HG02884 (cell line): ENCODE measurements at regions not wholly inside any gene's neighbourhood (a gene's known extent, or its start where the extent isn't known, plus 50 kb on each side); places are given as distances from the start of the nearest gene placed in this dataset.
"Not testable (repeated sequence)": the region's sequence is repeated elsewhere in the genome, so short reads cannot be mapped to it uniquely, and the experiment has no call there.

Experiments
- ATAC-seq: cut with Tn5 transposase; IDR thresholded peaks from one replicate; pipeline ENCODE4 v1.9.1; 2021; ENCODE audit warnings: mild to moderate bottlenecking, moderate library complexity; ENCODE audit not compliant: unreplicated experiment

DNA sequence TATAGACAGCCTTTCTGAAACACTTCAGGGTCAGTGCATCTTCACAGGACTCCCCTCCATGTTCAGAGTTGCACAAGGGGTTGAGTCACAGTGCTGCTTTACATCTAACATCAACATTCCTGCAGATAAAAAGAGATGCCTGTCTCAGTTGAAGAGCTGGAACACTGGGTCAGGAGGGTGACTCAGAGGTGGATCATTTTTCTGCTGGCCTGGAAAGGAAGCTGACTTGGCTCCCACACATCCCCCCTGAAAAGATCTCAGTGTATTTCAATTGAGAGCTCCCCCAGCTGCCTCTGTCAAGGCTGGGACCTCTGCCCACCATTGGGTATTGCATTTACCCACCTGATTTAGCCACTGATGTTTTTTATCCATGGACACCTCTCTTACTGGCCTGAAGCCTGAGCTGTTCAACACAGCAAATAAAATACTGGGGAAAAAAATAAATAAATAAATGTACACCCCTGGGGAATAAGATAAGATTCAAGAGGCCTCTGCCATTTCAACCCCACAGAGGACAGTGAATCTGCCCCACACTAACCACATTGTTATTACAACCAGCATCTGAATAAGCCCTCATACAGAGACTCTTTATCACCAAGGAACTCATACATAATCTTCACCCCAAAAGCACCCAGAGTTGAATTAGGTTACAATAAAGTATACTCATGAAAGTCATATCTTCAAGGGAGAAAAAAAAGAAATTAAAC is 716.4 kb downstream of the SEMA5A start:
- ATAC-seq: no peak

DNA sequence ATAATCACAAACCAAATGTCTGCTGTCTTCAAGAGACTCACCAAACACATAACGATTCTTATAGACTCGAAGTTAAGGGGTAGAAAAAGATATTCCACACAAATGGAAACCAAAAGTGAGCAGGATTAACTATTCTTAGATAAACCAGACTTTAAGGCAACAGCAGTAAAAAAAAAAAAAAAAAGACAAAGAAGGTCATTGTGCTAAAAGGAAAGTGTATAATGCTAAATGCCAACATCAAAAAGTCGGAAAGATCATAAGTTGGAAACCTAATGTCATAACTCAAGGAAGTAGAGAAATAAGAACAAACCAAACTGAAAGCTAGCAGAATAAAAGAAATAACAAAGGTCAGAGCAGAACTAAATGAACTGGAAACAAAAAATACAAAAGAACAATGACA is 714.6 kb downstream of the SEMA5A start:
- ATAC-seq: no peak

DNA sequence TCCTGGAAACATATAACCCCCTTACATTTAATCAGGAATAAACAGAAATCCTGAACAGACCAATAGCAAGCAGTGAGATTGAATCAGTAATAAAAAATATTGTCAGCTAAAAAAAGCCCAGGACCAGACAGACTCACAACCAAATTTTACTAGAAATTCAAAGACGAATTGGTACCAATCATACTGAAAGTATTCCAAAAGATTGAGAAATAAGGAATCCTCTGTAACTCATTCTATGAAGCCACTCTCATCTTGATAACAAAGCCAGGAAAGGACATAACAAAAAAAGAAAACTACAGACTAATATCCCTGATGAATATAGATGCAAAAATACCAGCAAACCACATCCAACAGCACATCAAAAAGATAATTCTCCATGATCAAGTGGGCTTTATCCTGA is 714.0 kb downstream of the SEMA5A start:
- no peak for ATAC-seq

DNA sequence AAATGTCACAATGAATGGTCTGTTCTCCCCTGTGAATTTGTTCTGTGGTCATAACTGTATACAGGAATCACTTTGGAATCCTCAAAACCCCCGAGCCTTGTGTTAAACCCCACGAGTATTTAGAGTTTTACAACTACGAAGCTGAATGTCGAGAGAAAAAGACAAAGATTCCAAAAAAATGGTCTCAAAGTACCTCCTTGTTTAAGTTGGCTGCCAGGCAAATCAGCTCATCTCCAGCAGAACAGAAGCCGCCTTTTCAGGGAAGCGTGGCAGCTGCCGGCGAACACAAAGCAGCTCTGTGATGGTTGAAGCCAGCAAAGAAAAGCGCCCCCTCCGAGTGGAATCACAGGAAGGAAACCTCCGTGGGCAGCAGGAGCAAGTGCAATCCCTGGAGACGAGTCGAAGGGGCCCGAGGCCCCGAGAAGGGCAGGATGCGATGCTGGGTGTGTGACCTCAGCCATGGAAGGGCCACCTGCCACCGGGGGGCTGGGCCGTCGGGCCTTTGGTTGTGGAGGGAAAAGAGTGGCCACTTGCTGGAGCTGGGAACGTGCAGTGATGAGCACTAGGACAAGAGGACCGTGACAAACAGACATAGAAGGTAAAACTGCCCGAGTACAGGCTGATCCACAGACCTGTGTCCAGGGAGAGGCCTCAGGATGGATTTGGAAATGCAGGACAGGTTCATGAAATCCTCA is 706.4 kb downstream of the SEMA5A start:
- no peak for ATAC-seq

DNA sequence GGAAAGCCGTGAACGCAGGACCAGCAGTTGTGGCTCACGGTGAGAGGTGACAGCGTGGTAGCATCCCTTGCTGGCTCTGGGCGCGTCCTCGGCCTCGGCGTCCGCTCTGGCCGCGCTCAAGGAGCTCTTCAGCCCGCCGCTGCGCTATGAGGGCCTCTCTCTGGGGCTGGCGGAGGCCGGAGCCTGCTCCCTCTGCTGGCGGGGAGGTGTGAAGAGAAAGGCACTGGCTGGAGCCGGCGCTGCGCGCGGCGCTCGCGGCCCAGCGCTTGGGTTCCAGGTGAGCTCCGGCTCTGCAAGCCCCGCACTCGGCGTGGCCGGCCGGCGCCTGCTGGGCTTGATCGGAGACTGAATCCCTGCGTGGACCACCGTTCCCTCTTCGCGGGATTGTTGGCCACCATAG is 705.6 kb downstream of the SEMA5A start:
- ATAC-seq: no peak

DNA sequence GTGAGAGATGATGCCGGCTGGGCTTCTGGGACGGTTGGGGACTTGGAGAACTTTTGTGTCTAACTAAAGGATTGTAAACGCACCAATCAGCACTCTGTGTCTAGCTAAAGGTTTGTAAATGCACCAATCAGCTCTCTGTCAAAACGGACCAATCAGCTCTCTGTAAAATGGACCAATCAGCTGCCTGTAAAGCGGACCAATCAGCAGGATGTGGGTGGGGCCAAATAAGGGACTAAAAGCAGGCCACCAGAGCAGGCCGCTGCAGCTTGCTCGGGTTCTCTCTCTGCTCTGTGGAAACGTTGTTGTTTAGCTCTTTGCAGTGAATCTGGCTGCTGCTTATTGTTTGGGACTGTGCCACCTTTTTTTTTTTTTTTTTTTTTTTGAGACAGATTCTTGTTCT is 705.1 kb downstream of the SEMA5A start:
- not testable (repeated sequence) for ATAC-seq

DNA sequence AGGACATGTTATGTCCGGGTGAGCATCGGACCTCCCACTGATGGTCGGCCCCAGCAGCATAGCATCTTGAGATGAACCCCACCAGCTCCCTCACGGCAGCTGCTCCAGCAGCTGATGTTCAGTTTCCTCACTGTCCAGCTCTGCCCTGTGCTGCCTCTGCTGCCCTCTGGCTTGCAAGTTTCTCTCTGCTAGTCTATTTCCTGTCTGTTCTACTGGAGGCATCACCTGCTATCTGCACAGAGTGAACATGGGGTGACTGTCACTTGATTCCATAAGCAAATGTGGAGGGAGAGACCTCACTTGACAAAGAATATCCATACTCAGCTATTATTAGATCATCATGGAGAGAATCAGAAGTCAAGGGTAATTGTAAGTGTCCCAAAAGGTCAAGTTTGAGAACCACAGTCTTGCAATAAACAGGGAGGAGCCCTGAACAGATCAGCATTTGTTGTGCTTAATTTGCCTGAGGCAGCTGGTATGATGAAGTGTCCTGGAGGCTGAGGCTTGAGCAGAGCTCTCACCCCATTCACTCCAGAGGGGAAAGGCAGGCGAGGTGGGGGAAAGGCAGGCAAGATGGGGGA is 702.8 kb downstream of the SEMA5A start:
- no peak for ATAC-seq

DNA sequence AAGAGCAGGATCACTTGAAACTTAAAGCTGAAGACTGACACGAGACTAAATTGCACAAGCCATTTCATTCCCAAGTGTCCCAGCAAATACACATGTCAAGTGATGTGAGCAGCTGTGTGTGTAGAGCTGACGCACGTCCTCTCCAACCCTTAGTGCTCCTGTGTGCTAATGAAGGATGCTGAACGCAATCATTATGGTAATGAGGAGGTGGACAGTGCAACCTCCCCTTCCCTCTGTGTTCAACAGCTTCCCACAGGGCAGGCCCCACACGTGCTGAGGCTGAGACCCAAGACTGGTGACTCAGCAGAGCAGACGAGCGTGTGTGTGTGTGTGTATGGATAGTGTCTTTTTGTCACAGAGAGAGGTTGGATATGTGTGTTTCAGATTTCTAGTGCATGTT is 702.1 kb downstream of the SEMA5A start:
- no peak for ATAC-seq

DNA sequence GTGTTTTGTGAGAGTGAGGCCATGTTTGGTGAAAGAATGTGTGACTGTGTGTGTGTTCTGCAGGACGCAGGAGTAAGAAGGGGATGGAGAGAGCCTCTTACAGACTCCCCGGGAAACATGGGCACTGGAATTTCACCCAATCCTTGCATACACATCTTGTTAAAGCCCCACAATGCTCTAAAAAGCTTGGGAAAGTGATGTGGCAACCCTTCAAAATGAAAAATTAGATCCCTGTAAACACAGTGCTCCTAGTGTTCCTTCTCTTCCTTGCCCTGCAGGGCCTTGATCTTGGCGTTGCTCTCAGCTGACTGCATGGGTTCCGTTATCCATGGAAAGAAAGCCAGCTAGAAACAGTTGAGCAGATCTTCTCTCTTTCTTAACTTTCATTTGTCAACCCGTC is 701.7 kb downstream of the SEMA5A start:
- ATAC-seq: no peak

DNA sequence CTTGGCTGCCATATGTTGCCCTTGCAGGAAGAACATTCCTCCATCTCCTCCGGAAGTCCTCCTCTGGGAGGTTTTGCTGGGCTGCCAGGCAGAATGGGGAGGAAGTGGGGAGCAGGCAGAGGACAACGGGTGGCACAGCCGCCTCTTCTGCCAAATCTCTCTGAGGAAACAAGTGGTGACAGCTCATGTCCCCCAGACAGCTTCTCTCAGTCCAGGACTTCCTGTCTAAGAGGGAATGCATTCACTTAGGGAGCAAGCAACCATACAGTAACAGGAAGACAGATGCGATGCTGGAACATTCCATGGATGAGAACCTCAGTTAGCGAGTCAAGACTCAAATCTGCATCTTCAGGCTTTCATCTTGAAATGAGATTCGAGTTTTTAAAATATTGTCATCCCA is 701.0 kb downstream of the SEMA5A start:
- ATAC-seq: no peak

DNA sequence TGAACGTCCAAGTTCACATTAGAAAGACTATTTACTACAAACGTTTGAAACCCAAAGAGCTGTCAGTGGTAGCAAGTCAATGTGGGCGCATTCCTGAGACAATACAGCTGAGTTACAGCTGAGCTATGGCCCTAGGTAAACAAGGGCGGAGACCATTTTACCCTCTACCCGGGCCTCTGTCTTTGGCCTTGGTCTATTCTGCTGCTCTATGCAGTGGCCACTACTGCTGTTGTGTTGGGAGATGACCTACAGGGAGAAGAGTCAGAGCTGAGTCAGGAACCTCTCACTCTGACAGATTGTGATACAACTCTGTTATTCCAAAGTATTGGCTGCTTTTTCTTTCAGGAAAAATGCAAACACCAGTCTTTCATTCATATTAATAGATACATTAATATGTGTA is 700.6 kb downstream of the SEMA5A start:
- no peak for ATAC-seq

DNA sequence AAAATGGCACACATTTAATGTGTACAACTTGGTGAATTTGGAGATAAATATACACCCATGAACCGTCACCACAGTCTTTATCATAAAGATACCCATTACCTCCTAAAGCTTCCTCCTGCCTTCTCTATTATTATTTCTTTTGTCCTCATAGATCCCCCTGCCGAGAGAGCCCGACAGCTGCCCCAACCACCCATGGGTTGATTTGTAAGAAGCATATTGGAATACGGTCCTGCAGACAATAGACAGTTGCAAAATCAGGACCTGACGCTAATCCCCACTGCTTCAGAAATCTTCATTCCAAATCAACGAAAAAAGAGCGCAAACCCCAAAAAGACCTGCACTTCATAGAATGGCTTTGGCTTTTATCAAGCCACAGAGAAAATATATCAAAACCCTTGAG is 697.5 kb downstream of the SEMA5A start:
- no peak for ATAC-seq

DNA sequence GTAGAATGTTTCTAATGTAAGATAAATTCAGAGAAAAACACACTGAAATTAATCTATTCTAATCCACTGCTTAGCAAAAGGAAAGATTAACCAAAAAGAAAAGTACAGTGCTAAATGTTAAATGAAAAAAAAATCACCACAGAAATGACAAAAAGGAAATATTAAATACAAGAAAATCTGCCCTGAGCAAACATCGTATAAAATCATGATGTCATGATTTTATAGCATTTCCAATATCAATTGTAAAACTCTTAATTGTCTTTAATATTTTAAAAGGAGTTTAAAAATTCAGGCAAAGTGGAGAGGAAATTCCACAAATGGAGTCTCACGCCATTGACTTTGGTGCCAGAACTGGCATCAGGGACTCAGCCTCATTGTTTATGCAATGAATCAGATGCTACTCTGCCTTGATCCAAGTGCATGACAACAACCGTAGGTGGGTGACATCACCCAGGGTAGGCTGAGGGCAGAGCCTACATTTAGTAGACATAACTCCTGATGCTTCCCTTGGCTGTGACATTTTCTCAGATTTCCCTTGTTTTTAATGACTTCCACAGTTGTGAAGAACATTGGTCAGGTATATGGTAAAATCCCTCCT is 696.8 kb downstream of the SEMA5A start:
- no peak for ATAC-seq

DNA sequence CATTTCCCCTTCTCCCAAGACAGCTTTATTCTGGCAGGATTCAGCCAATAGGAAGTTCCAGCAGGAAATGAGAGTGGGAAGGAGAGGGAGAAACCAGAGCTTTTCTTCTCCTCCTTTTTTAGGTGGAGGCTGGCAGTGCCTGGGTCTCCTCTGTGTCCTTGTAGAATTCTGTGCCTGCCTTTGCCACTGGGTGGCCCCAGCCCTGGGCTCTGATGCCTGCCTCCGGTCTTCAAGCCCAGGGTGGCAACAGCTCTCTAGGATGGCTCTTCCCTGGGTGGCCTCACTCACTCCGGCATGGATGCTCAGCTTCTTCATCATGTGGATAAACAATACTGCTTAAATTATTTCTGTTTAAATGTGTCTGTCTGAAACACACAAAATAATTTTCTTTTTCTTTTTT is 694.8 kb downstream of the SEMA5A start:
- ATAC-seq: no peak

DNA sequence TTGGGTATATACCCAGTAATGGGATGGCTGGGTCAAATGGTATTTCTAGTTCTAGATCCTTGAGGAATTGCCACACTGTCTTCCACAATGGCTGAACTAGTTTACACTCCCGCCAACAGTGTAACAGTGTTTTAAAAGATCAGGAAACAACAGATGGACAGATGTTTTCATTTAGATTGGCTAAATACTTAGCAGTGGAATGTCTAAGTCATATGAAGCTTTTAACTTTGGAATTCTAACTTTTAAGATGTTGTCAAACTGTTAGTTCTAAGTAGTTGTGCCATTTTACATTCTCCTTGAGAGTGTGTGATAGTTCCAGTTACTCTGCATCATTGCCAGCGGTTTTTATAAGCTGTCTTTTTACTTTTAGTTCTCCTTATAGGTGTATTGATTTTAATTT is 688.8 kb downstream of the SEMA5A start:
- no peak for ATAC-seq

DNA sequence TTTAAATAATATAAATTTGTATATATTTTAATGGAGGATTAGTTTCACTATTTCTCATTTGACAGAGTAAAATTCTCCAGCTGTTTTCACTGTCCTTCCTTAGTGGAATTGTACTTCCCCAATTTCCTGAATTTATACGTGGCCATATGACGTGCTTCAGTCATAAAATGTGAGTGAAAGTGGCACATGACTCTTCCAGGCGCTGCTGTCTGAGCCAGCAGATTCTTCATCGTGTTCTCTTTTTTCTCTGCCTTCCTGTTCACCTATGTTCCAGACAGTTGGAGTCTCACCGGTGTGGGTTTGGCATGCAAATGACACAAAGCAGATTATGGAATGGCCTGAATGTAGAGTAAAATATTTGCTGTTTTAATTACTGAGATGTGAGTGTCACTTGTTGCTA is 684.1 kb downstream of the SEMA5A start:
- no peak for ATAC-seq

DNA sequence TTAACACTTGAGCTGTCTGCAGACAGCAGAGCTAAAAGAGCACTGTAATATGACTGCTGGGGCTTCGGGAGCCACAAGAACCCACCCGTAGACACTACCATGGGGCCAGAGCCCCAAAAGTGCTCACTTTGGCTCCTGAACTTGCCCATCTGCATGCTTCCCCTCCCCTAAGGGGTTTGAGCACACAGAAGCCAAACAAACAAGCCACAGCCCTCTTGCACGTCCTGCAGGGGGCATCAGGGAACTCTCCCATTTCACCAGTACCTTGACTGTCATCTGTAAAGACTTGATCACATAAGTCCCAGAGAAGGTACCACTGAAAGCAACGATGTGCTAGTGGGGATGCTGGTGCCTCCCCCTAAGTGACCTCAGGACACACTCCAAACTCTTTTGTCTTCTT is 681.8 kb downstream of the SEMA5A start:
- no peak for ATAC-seq

DNA sequence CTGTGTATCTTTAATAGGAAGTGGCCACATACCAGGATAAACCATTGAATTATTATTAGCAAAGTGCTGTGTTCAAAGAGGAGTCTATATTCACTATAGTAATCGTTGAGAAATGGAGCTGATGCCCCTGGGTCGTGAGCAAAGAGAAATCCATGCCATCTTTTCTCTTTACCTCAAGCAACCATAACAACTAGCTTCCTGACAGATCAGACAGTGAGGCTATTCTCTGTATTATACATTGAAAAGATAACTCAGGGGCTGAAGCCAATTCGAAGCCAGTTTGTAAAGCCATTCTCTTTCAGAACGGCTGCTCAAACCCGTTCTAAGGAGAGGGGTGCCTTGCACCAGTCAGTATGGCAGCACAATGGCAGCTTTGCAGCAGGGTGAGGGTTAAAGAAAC is 680.6 kb downstream of the SEMA5A start:
- no peak for ATAC-seq

DNA sequence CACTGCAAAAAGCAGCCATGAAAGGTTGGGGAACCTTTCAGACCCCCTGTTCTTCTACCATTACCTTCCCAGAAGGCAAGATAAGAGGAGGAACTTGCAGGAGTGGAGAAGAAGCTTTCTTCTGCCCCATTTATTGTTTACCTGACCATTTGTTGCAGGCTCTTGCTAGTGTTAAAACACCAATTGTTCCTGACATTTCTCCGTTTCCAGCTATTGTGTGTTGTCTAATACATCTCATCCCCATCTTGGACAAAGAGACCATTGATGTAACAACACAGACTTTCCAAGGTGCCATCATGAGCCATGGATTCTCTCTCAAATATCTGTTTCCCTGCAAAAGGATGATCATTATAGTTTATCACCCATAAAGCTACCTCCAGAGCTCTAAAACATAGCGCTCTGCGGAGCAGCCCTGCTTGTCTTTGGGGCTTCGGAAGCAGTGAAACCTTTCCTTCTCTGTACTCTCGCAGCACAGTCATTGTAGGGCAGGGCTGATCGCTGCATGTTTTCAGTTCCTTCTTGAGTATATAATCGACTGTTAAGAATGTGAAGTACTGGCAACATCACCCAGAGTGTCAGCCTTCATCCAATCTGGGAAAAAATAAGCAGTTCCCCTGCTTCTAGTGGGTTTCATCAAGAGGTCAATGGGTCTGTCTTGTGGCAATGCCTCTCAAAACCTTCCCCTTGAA is 680.0 kb downstream of the SEMA5A start:
- no peak for ATAC-seq

DNA sequence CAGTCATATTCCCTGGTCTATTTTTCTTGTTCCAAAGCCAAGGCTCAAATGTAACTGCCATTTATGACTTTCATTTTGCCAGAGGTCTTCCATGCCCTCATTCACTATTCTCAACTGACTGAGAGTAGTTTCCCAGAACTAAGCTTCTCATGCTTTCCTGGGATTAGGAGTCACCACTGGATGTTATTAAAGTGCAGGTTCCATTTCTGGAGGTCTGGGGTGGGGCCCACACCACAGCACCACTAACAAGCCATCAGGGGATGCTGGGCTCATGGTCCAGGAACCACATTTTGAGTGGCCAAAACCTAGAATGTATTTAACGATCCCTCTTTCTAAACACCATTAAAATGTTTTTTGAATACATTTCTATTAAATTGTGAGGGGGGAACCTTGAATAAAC is 677.6 kb downstream of the SEMA5A start:
- no peak for ATAC-seq

DNA sequence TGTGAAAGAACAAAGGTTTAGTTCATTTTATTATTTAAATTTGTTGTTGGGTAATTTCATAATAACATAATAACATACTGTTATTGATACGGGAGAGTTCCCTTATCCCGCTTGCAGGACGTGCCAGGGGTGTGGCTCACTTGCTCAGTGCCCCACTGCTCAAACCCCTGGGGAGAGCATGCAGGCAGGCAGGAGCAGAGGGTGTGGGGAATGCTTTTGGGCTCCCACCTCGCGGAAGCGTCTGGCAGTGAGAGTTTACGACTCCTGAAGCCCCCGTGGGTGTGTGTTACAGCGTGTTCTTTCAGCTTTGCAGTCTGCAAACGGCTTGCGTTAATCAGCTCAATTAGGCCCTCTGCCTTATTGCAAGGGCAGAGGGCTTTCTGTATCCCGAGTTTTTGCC is 675.9 kb downstream of the SEMA5A start:
- no peak for ATAC-seq
